ENCODE measurements at regions not wholly inside any gene's neighbourhood (a gene's known extent, or its start where the extent isn't known, plus 50 kb on each side); places are given as distances from the start of the nearest gene placed in this dataset.

DNA sequence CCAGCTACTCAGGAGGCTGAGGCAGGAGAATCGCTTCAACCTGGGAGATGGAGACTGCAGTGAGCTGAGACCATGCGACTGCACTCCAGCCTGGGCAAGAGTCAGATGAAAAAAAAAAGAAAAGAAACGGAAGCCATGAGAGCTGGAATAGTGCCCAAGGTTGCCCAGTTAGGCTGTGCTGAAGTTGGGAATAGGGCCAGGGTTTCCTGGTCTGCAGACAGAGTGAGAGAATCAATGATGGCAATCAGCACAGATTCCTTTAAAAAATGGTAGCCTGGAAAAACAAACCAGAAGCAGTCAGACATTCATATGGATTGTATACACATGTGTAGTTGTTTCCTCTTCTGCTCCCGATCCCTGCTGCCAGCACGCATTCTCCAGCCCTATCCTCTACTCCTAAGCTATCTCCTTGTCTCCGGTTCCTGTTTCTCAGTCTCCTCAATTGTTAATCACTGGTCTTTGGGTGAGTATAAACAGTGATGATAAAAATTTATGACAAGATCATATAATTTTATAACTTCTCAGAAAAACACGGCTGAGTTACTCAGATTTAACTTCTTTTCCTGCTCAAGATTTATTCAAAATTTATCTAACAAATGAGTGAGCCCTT, 316.2 kb upstream of the UMPS start:
- no peaks in the 10 kb centered on the region for H3K4me1 ChIP-seq (ENCODE audit: control insufficient read depth, insufficient read depth, low read length)
- ATAC-seq (no peak), DNase-seq (no peak)
- H3K4me3 Mint-ChIP-seq: no peak overlapping the region
- no peak overlapping the region for H3K27ac Mint-ChIP-seq
- intact Hi-C loops (cut with micrococcal nuclease): no loop called here
- H3K4me3 ChIP-seq (ENCODE audit: low read length): no peak overlapping the region
- H3K36me3 Mint-ChIP-seq: no peaks in the 10 kb centered on the region
- H3K27me3 Mint-ChIP-seq (ENCODE audit: low read depth in 2 of 2): peaks cover 3 to 14% of the 10 kb centered on the region in 2 donors
- H3K27me3 ChIP-seq (ENCODE audit: control insufficient read depth, insufficient read depth, low read length): peaks cover 3% of the 10 kb centered on the region
- TF ChIP-seq, protein P1, sequence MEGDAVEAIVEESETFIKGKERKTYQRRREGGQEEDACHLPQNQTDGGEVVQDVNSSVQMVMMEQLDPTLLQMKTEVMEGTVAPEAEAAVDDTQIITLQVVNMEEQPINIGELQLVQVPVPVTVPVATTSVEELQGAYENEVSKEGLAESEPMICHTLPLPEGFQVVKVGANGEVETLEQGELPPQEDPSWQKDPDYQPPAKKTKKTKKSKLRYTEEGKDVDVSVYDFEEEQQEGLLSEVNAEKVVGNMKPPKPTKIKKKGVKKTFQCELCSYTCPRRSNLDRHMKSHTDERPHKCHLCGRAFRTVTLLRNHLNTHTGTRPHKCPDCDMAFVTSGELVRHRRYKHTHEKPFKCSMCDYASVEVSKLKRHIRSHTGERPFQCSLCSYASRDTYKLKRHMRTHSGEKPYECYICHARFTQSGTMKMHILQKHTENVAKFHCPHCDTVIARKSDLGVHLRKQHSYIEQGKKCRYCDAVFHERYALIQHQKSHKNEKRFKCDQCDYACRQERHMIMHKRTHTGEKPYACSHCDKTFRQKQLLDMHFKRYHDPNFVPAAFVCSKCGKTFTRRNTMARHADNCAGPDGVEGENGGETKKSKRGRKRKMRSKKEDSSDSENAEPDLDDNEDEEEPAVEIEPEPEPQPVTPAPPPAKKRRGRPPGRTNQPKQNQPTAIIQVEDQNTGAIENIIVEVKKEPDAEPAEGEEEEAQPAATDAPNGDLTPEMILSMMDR (IDR thresholded peaks at IDR 0.05): no peak
- H3K36me3 ChIP-seq (ENCODE audit: control insufficient read depth, insufficient read depth, low read length): no peaks in the 10 kb centered on the region
- WGBS (ENCODE audit: insufficient coverage): 94% methylated on average over 5 of the region's 7 CpGs
- H3K9me3 Mint-ChIP-seq: no peaks in the 10 kb centered on the region
- no peaks in the 10 kb centered on the region for H3K9me3 ChIP-seq (ENCODE audit: control insufficient read depth, insufficient read depth, low read length)
- H3K27ac ChIP-seq (ENCODE audit: low read length): no peak overlapping the region
- no peaks in the 10 kb centered on the region for H3K4me1 Mint-ChIP-seq

DNA sequence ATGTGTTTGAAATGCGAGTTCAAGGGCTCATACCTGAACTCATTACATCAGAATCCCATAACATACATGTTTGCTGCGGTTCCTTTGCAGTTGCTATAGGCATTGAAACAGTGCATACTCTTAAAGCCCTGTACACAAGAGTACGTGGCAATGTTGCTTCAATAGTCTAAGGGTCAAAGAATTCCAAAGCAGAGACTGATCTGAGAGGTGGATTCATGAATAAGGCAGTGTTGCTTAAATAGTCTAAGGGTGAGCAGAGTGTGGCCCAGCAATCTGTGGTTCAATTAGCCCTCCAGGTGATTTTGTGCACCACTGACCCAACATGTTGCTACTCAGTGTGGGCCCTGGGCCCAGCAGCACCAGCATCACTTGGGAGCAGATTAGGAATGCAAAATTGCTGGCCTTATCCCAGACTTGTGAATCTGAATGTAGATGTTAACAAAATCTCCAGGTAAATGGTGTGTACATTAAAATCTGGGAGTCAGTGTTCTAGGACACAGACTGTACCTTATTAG, 314.7 kb upstream of the UMPS start:
- Mint-ChIP-seq H3K27ac (no peak overlapping the region), H3K27me3 (ENCODE audit: low read depth in 2 of 2) (peaks cover 4 to 23% of the 10 kb centered on the region in 2 donors), H3K4me3 (no peak overlapping the region), H3K9me3 (no peaks in the 10 kb centered on the region), H3K4me1 (no peaks in the 10 kb centered on the region), H3K36me3 (no peaks in the 10 kb centered on the region)
- Histone ChIP-seq H3K9me3 (ENCODE audit: control insufficient read depth, insufficient read depth, low read length) (no peaks in the 10 kb centered on the region), H3K4me1 (ENCODE audit: control insufficient read depth, insufficient read depth, low read length) (no peaks in the 10 kb centered on the region), H3K4me3 (ENCODE audit: low read length) (no peak overlapping the region), H3K27me3 (ENCODE audit: control insufficient read depth, insufficient read depth, low read length) (peaks cover 3% of the 10 kb centered on the region), H3K27ac (ENCODE audit: low read length) (no peak overlapping the region), H3K36me3 (ENCODE audit: control insufficient read depth, insufficient read depth, low read length) (no peaks in the 10 kb centered on the region)
- no peak for ATAC-seq
- TF ChIP-seq, protein P1 (IDR thresholded peaks at IDR 0.05): no peak
- WGBS (ENCODE audit: insufficient coverage): 85% methylated on average over 3 of the region's 3 CpGs
- intact Hi-C loops (cut with micrococcal nuclease): no loop called here
- no peak for DNase-seq

DNA sequence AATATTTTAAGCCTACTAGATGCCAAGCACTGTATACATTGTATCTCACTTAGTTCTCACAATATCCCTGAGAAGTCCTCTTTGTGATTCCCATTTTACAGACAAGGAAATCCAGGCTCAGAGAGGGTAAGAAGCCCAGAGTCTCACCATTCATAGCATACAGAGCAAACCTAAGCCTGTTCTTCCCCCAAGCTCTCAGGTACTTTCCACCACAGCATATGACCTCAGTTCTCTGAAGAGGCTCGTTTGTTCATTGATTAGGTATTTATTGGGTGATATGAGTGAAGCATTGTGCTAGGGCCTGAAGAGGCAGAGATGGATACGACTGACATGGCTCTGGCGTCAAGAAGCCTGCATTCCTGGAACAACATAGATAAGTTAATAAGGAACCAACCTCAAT, 310.9 kb upstream of the UMPS start:
- intact Hi-C loops (cut with micrococcal nuclease): no loop called here
- Histone ChIP-seq H3K4me3 (ENCODE audit: low read length) (no peak overlapping the region), H3K27ac (ENCODE audit: low read length) (no peak overlapping the region), H3K36me3 (ENCODE audit: control insufficient read depth, insufficient read depth, low read length) (no peaks in the 10 kb centered on the region), H3K27me3 (ENCODE audit: control insufficient read depth, insufficient read depth, low read length) (peaks cover 3% of the 10 kb centered on the region), H3K9me3 (ENCODE audit: control insufficient read depth, insufficient read depth, low read length) (no peaks in the 10 kb centered on the region), H3K4me1 (ENCODE audit: control insufficient read depth, insufficient read depth, low read length) (no peaks in the 10 kb centered on the region)
- Mint-ChIP-seq H3K4me3 (no peak overlapping the region), H3K9me3 (no peaks in the 10 kb centered on the region), H3K27ac (no peak overlapping the region), H3K36me3 (no peaks in the 10 kb centered on the region), H3K4me1 (no peaks in the 10 kb centered on the region), H3K27me3 (ENCODE audit: low read depth in 2 of 2) (peaks cover 6 to 26% of the 10 kb centered on the region in 2 donors)
- ATAC-seq (no peak), DNase-seq (no peak)
- TF ChIP-seq, protein P1 (IDR thresholded peaks at IDR 0.05): no peak
- WGBS (ENCODE audit: insufficient coverage): 51% methylated on average over 3 of the region's 3 CpGs

DNA sequence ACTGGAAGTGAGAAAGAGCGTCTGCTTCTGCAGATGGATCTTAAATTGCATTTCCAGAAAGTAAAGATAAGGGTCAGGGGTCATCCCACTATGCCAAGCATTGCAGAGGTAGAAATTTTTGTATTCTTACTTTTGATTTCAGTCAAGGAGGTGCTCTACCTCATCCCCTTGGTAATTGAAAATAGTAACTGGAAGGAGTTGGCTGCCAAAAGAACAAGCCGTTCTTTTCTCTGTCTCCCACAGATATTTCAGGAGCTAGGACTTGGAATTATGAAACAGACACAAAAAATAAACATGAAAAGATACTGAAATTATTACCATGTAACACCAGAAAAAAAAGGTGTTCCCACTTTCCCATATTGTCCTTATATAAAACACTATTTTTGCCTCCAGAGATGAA, 309.9 kb upstream of the UMPS start:
- 97% methylated on average over 2 of the region's 2 CpGs for WGBS (ENCODE audit: insufficient coverage)
- Mint-ChIP-seq H3K4me3 (no peak overlapping the region), H3K4me1 (no peaks in the 10 kb centered on the region), H3K27me3 (ENCODE audit: low read depth in 2 of 2) (peaks cover 6 to 26% of the 10 kb centered on the region in 2 donors), H3K27ac (no peak overlapping the region), H3K36me3 (no peaks in the 10 kb centered on the region), H3K9me3 (no peaks in the 10 kb centered on the region)
- intact Hi-C loops (cut with micrococcal nuclease): no loop called here
- Histone ChIP-seq H3K27ac (ENCODE audit: low read length) (no peak overlapping the region), H3K4me1 (ENCODE audit: control insufficient read depth, insufficient read depth, low read length) (no peaks in the 10 kb centered on the region), H3K9me3 (ENCODE audit: control insufficient read depth, insufficient read depth, low read length) (no peaks in the 10 kb centered on the region), H3K27me3 (ENCODE audit: control insufficient read depth, insufficient read depth, low read length) (peaks cover 3% of the 10 kb centered on the region), H3K36me3 (ENCODE audit: control insufficient read depth, insufficient read depth, low read length) (no peaks in the 10 kb centered on the region), H3K4me3 (ENCODE audit: low read length) (no peak overlapping the region)
- TF ChIP-seq, protein P1 (IDR thresholded peaks at IDR 0.05): no peak
- no peak for DNase-seq
- ATAC-seq: no peak

Measured in natural killer cell (primary cell).